ENCODE measurements at regions not wholly inside any gene's neighbourhood (a gene's known extent, or its start where the extent isn't known, plus 50 kb on each side); places are given as distances from the start of the nearest gene placed in this dataset.

GRCh38 chr12:127457726-127458125 is 809.2 kb upstream of the TMEM132C start:
- no peak for TF ChIP-seq CTCF (IDR thresholded peaks at IDR 0.05; ENCODE audit: insufficient read depth, low read length, poor library complexity, severe bottlenecking)
- Histone ChIP-seq H3K4me3 (ENCODE audit: low read depth, low read length) (no peak overlapping the region), H3K36me3 (ENCODE audit: control insufficient read depth, insufficient read depth, low read length) (no peaks in the 10 kb centered on the region), H3K27me3 (ENCODE audit: control insufficient read depth, insufficient read depth, low read length) (peaks cover 22% of the 10 kb centered on the region)
- no peak for DNase-seq (ENCODE audit: low read depth)

- peaks cover 19% of the 10 kb centered on the region for H3K27me3 ChIP-seq (ENCODE audit: control insufficient read depth, insufficient read depth, low read length)
- H3K36me3 ChIP-seq (ENCODE audit: control insufficient read depth, insufficient read depth, low read length): no peaks in the 10 kb centered on the region
- no peak for DNase-seq (ENCODE audit: low read depth)
- no peak overlapping the region for H3K4me3 ChIP-seq (ENCODE audit: low read depth, low read length)
- no peak for TF ChIP-seq CTCF (IDR thresholded peaks at IDR 0.05; ENCODE audit: insufficient read depth, low read length, poor library complexity, severe bottlenecking)
These were observed 807.8 kb upstream of the TMEM132C start for GRCh38 chr12:127459166-127459565.

GRCh38 chr12:127459687-127460086 is 807.3 kb upstream of the TMEM132C start:
- H3K4me3 ChIP-seq (ENCODE audit: low read depth, low read length): no peak overlapping the region
- no peak for TF ChIP-seq CTCF (IDR thresholded peaks at IDR 0.05; ENCODE audit: insufficient read depth, low read length, poor library complexity, severe bottlenecking)
- no peaks in the 10 kb centered on the region for H3K36me3 ChIP-seq (ENCODE audit: control insufficient read depth, insufficient read depth, low read length)
- no peak for DNase-seq (ENCODE audit: low read depth)
- H3K27me3 ChIP-seq (ENCODE audit: control insufficient read depth, insufficient read depth, low read length): peaks cover 18% of the 10 kb centered on the region

GRCh38 chr12:127463237-127463636 is 803.7 kb upstream of the TMEM132C start:
- no peaks in the 10 kb centered on the region for H3K36me3 ChIP-seq (ENCODE audit: control insufficient read depth, insufficient read depth, low read length)
- no peak overlapping the region for H3K4me3 ChIP-seq (ENCODE audit: low read depth, low read length)
- TF ChIP-seq CTCF (IDR thresholded peaks at IDR 0.05; ENCODE audit: insufficient read depth, low read length, poor library complexity, severe bottlenecking): no peak
- H3K27me3 ChIP-seq (ENCODE audit: control insufficient read depth, insufficient read depth, low read length): no peaks in the 10 kb centered on the region
- DNase-seq (ENCODE audit: low read depth): no peak

- DNase-seq (ENCODE audit: low read depth): no peak
- Histone ChIP-seq H3K36me3 (ENCODE audit: control insufficient read depth, insufficient read depth, low read length) (no peaks in the 10 kb centered on the region), H3K27me3 (ENCODE audit: control insufficient read depth, insufficient read depth, low read length) (no peaks in the 10 kb centered on the region), H3K4me3 (ENCODE audit: low read depth, low read length) (no peak overlapping the region)
- TF ChIP-seq CTCF (IDR thresholded peaks at IDR 0.05; ENCODE audit: insufficient read depth, low read length, poor library complexity, severe bottlenecking): no peak
These were observed 797.6 kb upstream of the TMEM132C start for GRCh38 chr12:127469331-127469730.

- Histone ChIP-seq H3K27me3 (ENCODE audit: control insufficient read depth, insufficient read depth, low read length) (no peaks in the 10 kb centered on the region), H3K4me3 (ENCODE audit: low read depth, low read length) (no peak overlapping the region), H3K36me3 (ENCODE audit: control insufficient read depth, insufficient read depth, low read length) (no peaks in the 10 kb centered on the region)
- TF ChIP-seq CTCF (IDR thresholded peaks at IDR 0.05; ENCODE audit: insufficient read depth, low read length, poor library complexity, severe bottlenecking): no peak
- DNase-seq (ENCODE audit: low read depth): no peak
These were observed 793.2 kb upstream of the TMEM132C start for GRCh38 chr12:127473766-127474165.
